ENCODE measurements at regions not wholly inside any gene's neighbourhood (a gene's known extent, or its start where the extent isn't known, plus 50 kb on each side); places are given as distances from the start of the nearest gene placed in this dataset.

- DNase-seq (ENCODE audit: low spot score), result no peak
Observed at GRCh38 chr2:217445723-217446122, 557.1 kb downstream of the TNS1 start.

DNA sequence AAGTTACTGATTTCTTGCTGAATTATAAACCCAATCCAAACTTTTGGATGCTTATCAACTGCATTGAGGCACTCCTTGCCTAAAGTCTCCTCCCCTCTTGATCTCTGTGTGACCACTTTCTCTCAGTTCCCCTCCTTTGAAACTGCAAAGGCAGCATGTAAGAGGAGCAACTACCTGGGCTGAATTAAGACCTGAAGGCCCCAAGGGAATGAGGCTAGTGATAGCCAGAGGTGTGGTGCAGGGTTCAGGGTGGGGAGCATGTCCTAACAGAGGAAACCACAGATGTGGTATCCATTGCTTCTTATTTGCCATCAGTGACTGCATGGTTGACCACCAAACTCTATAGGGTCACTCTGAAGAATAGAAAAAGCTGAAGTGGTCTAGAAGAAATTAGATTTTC, 557.9 kb downstream of the TNS1 start:
- no peak for DNase-seq (ENCODE audit: low spot score)

DNA sequence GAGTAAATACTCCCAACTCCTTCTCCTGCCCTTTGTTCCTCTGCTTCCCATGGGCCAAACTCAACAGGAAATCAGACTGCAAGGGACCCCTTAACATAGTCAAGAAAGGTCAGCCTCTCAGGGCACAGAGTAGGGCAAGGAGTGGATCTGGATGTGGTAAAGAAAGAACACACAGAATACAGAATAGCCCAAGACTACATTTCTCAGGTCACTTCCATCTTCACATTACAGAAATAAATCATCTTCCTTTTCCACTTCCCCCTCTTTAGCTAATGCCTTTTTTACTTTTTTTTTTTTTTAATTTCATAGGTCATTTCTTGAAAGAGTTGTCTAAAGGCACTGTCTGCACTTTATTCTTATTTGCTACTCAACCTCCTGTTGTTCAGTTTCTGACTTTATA, 558.3 kb downstream of the TNS1 start:
- DNase-seq (ENCODE audit: low spot score), result no peak

DNA sequence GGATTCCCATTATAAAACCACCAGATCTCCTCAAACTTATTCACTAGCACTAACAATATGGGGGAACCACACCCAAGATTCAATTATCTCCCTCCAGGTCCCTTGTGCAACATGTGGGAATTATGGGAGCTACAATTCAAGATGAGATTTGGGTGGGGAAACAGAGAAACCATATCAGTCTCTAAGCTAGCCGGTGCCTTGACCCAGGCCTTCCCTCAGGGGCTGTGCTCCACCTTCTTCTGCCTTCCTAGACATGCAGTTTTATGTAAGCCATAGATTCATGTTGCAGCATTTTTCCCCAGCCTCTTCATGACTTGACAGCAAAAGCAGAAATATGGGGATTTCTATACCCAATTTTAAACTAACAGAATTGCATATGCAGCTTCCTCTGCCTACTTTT, 559.2 kb downstream of the TNS1 start:
- no peak for DNase-seq (ENCODE audit: low spot score)

- DNase-seq (ENCODE audit: low spot score), result no peak
Observed at GRCh38 chr2:217440000-217440399, 562.8 kb downstream of the TNS1 start.

GRCh38 chr2:217438821-217439220, 564.0 kb downstream of the TNS1 start:
- no peak for DNase-seq (ENCODE audit: low spot score)

- no peak for DNase-seq (ENCODE audit: low spot score)
Observed at GRCh38 chr2:217438136-217438535, 564.7 kb downstream of the TNS1 start.

DNA sequence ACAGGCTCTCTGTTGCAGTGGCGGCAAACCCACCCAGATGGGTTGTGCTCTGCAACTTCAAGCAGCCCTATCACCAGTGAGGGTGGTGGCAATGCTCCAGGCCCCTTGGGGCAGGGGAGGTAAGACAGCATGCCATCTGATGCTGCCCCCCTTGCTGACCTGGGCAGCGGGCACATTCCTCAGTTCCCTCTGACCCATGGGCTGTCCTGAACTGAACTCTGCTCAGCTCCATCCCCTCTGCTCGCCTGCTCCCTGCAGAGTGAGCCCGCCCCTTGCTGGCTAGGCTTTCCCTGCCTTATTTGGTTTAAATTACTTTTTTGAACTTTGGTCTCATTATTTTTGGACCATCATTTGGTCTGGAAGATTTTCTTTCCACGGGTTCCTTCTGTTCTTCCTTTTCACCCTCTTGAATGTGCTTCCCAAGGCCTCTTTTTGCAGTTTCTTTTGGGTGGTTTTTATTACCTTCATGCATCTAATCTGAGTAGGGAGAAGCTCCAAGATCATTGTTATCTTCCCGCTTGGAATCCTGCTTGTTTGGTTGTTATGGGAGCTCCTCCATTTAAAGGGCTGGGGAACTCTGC, 565.4 kb downstream of the TNS1 start:
- no peak for DNase-seq (ENCODE audit: low spot score)

DNA sequence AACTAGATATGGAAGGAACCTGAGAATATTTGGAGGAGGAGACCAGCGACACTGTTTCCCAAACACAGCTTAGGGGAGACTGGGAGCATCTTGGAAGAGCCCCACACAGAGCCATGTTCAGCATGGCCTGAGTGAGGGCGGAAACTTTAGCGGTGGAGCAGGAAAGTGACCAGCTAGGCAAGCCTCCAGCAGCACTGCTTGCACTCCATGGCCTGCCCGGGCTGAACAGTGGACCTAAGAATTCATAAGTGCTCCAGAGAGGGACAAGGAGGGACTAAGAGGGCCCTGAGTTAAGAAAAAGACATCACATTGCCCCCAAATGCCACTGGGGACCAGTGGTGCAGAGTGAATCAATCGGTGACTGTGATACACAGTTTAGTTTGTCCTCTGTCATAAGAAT, 566.4 kb downstream of the TNS1 start:
- DNase-seq (ENCODE audit: low spot score), result no peak

- DNase-seq (ENCODE audit: low spot score), result peak; percentile 97
Observed at GRCh38 chr2:217434180-217434975, 568.4 kb downstream of the TNS1 start.

GRCh38 chr2:217433522-217433921, 569.3 kb downstream of the TNS1 start:
- peak; percentile 84 for DNase-seq (ENCODE audit: low spot score)

DNA sequence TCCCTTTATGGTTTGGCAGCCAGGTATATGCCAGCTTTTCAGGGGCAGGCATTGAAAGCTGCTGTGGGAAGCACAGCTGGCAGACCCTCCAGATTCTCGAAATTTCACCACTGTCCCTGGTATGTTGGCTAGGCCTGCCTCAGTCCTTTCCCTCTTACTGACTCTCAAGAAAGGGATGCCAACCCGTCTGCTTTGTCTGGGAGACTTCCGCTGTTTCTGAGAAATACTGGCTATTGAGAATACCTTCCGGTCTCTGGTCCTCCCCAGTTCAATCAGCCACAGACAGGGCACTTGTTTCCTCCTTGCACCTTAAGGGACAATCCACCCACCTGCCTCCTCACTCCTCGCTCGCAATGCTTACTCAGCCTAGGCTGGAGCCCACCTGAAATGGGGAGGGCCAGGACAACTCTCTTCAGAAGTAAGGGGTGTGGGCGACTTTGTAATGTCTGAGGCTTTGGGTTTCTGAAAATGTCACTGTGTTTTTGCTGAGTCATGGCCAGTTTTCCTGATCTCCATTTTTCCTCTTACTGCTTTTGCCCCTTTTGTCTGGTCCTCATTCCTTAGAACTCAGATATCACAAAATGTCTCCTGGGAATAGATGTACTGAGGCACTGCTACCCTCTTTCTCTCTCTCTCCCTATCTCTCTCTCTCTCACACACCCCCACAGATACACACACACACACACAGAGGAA, 571.1 kb downstream of the TNS1 start:
- DNase-seq (ENCODE audit: low spot score), result no peak

- no peak for DNase-seq (ENCODE audit: low spot score)
Observed at GRCh38 chr2:217430916-217431576, 571.2 kb upstream of the TNP1 start.

GRCh38 chr2:217429981-217430500, 570.2 kb upstream of the TNP1 start:
- no peak for DNase-seq (ENCODE audit: low spot score)

DNA sequence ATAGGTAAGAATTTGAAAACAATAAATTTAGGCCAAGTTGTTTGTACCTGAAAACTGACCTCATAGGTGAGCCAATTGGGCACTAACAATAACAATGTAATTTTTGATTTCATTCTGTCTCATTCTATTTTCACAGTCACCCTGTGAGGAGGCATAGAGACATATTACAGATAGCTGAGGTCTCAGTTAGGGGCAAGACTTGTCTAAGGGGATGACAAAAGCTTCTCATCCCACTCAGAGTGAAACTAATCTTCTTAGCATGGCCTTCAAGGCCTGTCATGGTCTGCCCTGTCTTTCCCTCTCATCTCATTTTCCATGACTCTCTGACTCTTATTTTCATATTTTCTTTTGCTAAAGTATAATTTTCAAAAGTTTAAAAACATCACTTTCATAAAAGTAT, 562.0 kb upstream of the TNP1 start:
- no peak for DNase-seq (ENCODE audit: low spot score)

DNA sequence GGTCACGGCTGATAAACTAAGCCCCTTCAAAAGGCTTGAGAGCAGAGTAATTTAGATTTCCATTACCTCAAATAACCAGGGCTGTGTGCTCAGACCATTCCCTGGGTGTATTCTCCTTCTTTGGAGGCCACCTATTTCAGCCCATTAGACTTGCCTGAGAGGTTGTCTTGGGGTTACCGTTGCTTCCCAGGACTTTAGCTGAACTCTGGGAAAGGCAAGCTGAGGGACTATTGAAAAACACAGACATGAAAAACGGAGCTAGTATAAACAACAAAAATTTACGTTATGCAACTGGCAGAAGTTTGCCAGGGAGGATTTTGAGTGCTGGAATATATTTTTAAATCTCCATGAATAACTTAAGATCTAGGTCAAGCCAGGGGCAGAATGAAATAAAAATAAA, 561.0 kb upstream of the TNP1 start:
- DNase-seq (ENCODE audit: low spot score), result no peak

- DNase-seq (ENCODE audit: low spot score), result no peak
Observed at GRCh38 chr2:217419055-217419671, 559.3 kb upstream of the TNP1 start.

DNA sequence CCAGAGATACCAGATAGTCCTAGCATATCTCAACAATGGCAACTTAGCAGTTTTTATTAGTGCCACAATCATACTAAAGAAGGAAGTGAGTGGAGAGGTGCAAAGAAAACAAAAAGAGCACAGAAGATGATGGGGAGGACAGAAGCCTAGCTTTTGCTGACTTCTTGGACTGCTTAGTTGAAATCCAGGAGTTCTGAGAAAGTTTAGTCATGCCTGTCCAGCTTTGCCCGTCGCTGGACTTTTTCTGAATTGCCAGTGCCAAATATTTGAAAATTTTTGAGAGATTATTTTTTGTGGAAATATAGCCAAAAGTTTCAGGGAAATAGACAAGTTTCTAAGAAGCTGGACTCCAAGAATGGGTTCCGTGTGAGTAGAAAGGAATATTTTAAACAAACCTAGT, 558.7 kb upstream of the TNP1 start:
- DNase-seq (ENCODE audit: low spot score), result no peak

DNA sequence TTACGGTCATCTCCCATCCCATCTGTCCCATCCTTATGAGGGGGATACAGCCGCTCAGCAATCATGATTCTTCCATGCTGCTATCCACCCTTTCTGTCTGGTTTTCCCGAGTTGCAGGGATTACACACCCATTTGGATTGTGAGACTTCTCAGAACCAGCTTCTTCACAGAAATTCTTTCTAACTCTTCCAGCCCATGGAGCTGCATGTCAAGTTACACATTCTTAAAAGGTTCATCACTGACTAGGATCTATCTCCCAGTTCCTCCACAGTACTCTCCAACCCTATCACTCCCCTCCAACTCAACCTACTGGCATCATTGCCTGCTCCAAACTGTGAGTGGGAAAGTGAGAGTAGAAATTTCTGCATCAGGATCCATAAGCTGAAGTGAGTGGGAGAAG, 558.2 kb upstream of the TNP1 start:
- no peak for DNase-seq (ENCODE audit: low spot score)

- no peak for DNase-seq (ENCODE audit: low spot score)
Observed at GRCh38 chr2:217417536-217417935, 557.7 kb upstream of the TNP1 start.

DNA sequence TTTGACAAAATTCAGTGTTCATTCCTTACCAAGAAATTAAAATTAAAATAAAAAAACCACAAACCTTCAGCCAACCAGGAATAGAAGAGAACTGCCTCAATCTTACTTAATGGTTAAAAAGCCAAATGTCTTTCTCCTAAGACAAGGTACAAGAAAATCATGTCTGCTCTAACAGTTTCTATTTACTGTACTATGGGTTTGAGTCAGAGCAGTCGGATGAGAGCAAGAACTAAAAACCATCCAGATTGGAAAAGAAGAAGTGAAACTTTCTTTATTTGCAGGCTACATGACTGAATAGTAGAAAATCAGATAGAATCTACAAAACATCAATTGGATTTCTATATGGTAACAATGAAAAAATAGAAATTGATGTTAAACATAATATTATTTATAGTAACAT, 555.5 kb upstream of the TNP1 start:
- no peak for DNase-seq (ENCODE audit: low spot score)

DNA sequence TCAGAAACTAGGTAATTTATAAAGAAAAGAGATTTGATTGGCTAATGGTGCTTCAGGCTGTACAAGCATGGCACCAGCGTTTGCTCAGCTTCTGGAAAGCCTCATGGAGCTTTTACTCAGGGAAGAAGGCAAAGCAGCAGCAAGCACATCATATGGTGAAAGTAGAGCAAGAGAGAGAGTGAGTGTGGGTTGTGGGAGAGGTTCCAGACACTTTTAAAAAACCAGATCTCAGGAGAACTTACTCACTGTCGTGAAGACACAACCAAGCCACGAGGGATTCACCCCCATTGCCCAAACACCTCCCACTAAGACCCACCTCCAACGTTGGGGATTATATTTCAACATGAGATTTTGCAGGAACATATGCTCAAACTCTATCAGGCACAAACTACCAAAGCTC, 554.6 kb upstream of the TNP1 start:
- no peak for DNase-seq (ENCODE audit: low spot score)
